PC-9 (cell line): ENCODE measurements at regions not wholly inside any gene's neighbourhood (a gene's known extent, or its start where the extent isn't known, plus 50 kb on each side); places are given as distances from the start of the nearest gene placed in this dataset.

ENCODE experiments used
- BruUV-seq: library from RNA; stranded (reverse); fragments of 400-500 nt; replicated peaks from 2 replicates; lab custom pipeline; 2021; lab: Mats Ljungman, UMichigan
- CTCF ChIA-PET: fragments of 300-600 bp; sonication (Branson Sonifier 250); formaldehyde crosslinking; loops from one replicate; lab custom pipeline; 2022; ENCODE audit warnings: antibody characterized with exemption; lab: Charles Lee
- POLR2A ChIA-PET: fragments of 300-600 bp; sonication (Branson Sonifier 250); formaldehyde crosslinking; loops from one replicate; lab custom pipeline; 2022; ENCODE audit warnings: antibody characterized with exemption; ENCODE audit not compliant: unreplicated experiment; lab: Charles Lee
- DNase-seq, 2 experiments: peaks; one replicate each; pipeline versions ENCODE4 v3.0.0 to v3.0.0-alpha.2; 2015 to 2022; ENCODE audit warnings: mixed read lengths in 1 of 2
- H2AFZ ChIP-seq: fragments of 200-600 bp; sonication (generic); 2 replicates; pipeline ENCODE4 v1.8.1; 2017; ENCODE audit warnings: antibody characterized with exemption
- H3F3A ChIP-seq: fragments of 200-600 bp; sonication (generic); 2 replicates; pipeline ENCODE4 v1.8.1; 2017; ENCODE audit warnings: antibody characterized with exemption, mild to moderate bottlenecking, low read depth; ENCODE audit not compliant: insufficient read depth
- H3K27ac ChIP-seq: fragments of 200-600 bp; sonication (generic); 2 replicates; pipeline ENCODE4 v1.6.1; 2016; ENCODE audit warnings: mixed run types
- H3K27me3 ChIP-seq: fragments of 200-600 bp; sonication (generic); 2 replicates; pipeline ENCODE4 v1.6.1; 2016; ENCODE audit warnings: low read depth, mixed run types; ENCODE audit not compliant: insufficient read depth
- H3K36me3 ChIP-seq: fragments of 200-600 bp; sonication (generic); 2 replicates; pipeline ENCODE4 v1.6.1; 2016; ENCODE audit warnings: low read depth, mixed run types
- H3K4me1 ChIP-seq: fragments of 200-600 bp; sonication (generic); replicated peaks from 2 replicates; pipeline ENCODE4 v1.6.1; 2016; ENCODE audit warnings: mixed run types; ENCODE audit not compliant: insufficient read depth
- H3K4me2 ChIP-seq: fragments of 200-600 bp; sonication (generic); 2 replicates; pipeline ENCODE4 v1.6.1; 2017; ENCODE audit warnings: mixed run types
- H3K4me3 ChIP-seq: fragments of 200-600 bp; sonication (generic); 2 replicates; pipeline ENCODE4 v1.6.1; 2016; ENCODE audit warnings: mixed run types
- H3K79me2 ChIP-seq: fragments of 200-600 bp; sonication (generic); 2 replicates; pipeline ENCODE4 v1.6.1; 2017; ENCODE audit warnings: low read depth, mixed run types
- H3K9me2 ChIP-seq: fragments of 200-600 bp; sonication (generic); 2 replicates; pipeline ENCODE4 v1.8.1; 2017; ENCODE audit warnings: mild to moderate bottlenecking; ENCODE audit not compliant: insufficient read depth
- H3K9me3 ChIP-seq: fragments of 200-600 bp; sonication (generic); 2 replicates; pipeline ENCODE4 v1.8.1; 2016; ENCODE audit warnings: low read depth; ENCODE audit not compliant: insufficient read depth
- H4K20me1 ChIP-seq: fragments of 200-600 bp; sonication (generic); 2 replicates; pipeline ENCODE4 v1.8.1; 2017; ENCODE audit not compliant: insufficient read depth
- CTCF ChIP-seq: fragments of 200-600 bp; sonication (generic); conservative IDR thresholded peaks from 2 replicates; pipeline ENCODE4 v1.6.1; 2017; ENCODE audit warnings: mixed run types, antibody characterized with exemption, mild to moderate bottlenecking, moderate library complexity
- EZH2 ChIP-seq: fragments of 200-600 bp; sonication (generic); IDR thresholded peaks from 2 replicates; pipeline ENCODE4 v1.8.0; 2017; ENCODE audit warnings: antibody characterized with exemption, low read depth
- intact Hi-C: fragments of 100-400 bp; cut with micrococcal nuclease; formaldehyde crosslinking; loops from one replicate; pipeline ENCODE4 v1.10.0; 2022; ENCODE audit not compliant: unreplicated experiment

GRCh38 chr12:45644541-45644940, 85.0 kb upstream of the ARID2 start:
- H3K27ac ChIP-seq: no peak overlapping the region
- no peaks in the 10 kb centered on the region for H3K9me2 ChIP-seq
- no TSS peak for BruUV-seq
- intact Hi-C loops: no loop called here
- POLR2A ChIA-PET: interaction anchor here (0.7 kb wide), 1 partner anchor 36 kb away, joined by 4 read pairs; no protein-coding TSS in a partner anchor
- H3K27me3 ChIP-seq: no peaks in the 10 kb centered on the region
- H3F3A ChIP-seq: no peaks in the 10 kb centered on the region
- no peaks in the 10 kb centered on the region for H3K9me3 ChIP-seq
- H3K4me2 ChIP-seq: no peak overlapping the region
- H4K20me1 ChIP-seq: no peaks in the 10 kb centered on the region
- H3K4me3 ChIP-seq: no peak overlapping the region
- no peak for DNase-seq
- H3K36me3 ChIP-seq: no peaks in the 10 kb centered on the region
- no peak overlapping the region for H2AFZ ChIP-seq
- no peaks in the 10 kb centered on the region for H3K4me1 ChIP-seq
- CTCF ChIA-PET: no interaction called here
- no peak for TF ChIP-seq EZH2
- TF ChIP-seq CTCF: no peak
- H3K79me2 ChIP-seq: no peaks in the 10 kb centered on the region

DNA sequence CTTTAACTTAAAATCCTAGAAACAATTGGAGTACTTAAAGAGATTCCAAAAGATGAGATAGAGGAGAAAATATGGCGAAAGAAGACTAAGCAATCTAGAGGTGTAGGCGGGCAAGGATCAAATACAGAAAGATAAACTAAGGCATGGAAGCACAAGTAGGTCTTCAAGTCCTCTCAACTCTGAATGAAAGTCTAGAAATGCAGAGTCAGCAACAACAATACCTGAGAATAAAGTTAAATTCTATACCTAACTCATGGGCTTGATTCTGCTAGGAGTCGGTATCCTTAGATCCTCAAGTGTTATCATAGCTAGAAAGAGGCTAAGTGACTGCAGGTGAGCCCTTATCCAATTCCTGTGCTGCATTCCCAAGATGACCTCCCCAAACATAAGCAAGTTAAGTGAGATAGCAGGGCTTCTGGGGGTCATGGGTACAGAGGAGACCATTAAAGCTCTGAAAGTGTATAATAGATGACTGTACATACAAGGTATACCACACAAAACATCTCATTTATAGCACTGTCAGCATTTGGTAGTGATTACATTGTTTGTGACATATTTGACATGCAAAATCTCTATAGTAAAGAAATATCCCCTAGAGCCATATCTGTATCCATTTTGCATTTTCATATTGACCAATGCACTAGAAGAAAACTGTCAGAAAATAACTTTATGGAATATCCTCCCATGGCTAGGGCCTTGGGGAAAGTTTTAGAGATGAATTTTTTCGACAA, 82.5 kb upstream of the ARID2 start:
- Histone ChIP-seq H2AFZ (no peak overlapping the region), H3K9me2 (no peaks in the 10 kb centered on the region), H3K4me3 (no peak overlapping the region), H3K27me3 (no peaks in the 10 kb centered on the region), H3K4me1 (no peaks in the 10 kb centered on the region), H3K36me3 (no peaks in the 10 kb centered on the region), H3K79me2 (no peaks in the 10 kb centered on the region), H4K20me1 (no peaks in the 10 kb centered on the region), H3K4me2 (no peak overlapping the region), H3K27ac (no peak overlapping the region), H3K9me3 (no peaks in the 10 kb centered on the region), H3F3A (no peaks in the 10 kb centered on the region)
- POLR2A ChIA-PET: no interaction called here
- intact Hi-C loops: no loop called here
- BruUV-seq: no TSS peak
- CTCF ChIA-PET: no interaction called here
- no peak for TF ChIP-seq CTCF
- TF ChIP-seq EZH2: no peak
- no peak for DNase-seq

DNA sequence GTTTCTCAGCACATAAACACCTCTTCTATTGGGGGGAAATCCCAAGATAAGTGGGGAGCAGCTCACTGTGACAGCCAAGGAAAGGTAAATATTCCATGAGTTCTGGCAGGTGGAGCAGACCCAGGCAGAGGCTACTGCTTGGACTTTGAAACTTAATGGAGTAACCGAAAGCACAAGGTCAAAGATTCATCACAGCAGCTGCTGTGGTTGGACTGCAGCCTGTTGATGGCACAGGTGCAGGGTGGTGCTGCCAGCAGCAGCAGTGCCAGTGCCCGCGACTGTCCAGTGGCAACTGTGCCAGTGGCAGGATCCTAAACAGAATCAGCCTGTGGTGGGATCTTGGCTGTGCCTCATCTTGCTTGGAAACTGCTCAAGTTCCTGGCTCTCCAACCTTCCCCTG, 81.4 kb upstream of the ARID2 start:
- Histone ChIP-seq H3K27ac (no peak overlapping the region), H3K4me1 (no peaks in the 10 kb centered on the region), H3K9me2 (no peaks in the 10 kb centered on the region), H4K20me1 (no peaks in the 10 kb centered on the region), H3K9me3 (no peaks in the 10 kb centered on the region), H3K27me3 (no peaks in the 10 kb centered on the region), H2AFZ (no peak overlapping the region), H3K36me3 (no peaks in the 10 kb centered on the region), H3K4me2 (no peak overlapping the region), H3K79me2 (no peaks in the 10 kb centered on the region), H3K4me3 (no peak overlapping the region), H3F3A (no peaks in the 10 kb centered on the region)
- no peak for DNase-seq
- ChIA-PET CTCF (no interaction called here), POLR2A (no interaction called here)
- no TSS peak for BruUV-seq
- intact Hi-C loops: no loop called here
- no peak for TF ChIP-seq CTCF
- TF ChIP-seq EZH2: no peak
